Thoracic aorta (tissue), 2 donors: ENCODE measurements at regions not wholly inside any gene's neighbourhood (a gene's known extent, or its start where the extent isn't known, plus 50 kb on each side); places are given as distances from the start of the nearest gene placed in this dataset.

ENCODE experiments used
- ATAC-seq: fragments of 150-250 bp; one replicate; pipeline ENCODE4 v1.8.0; 2017; ENCODE audit warnings: low read depth; ENCODE audit not compliant: insufficient number of reproducible peaks, low FRiP score
- DNase-seq: peaks from one replicate; pipeline ENCODE4 v3.0.0-alpha.2; 2020; ENCODE audit warnings: low spot score
- H3K27ac ChIP-seq, 2 donors: fragments of 200-600 bp; sonication (generic); 1 replicate in 1 of 2; 2 replicates in 1 of 2; pipeline ENCODE4 v1.5.1; 2016; ENCODE audit warnings: mild to moderate bottlenecking in 2 of 2, moderate library complexity in 2 of 2
- H3K27me3 ChIP-seq: fragments of 200-600 bp; sonication (generic); replicated peaks from 2 replicates; pipeline ENCODE4 v1.6.0; 2016; ENCODE audit warnings: mild to moderate bottlenecking; ENCODE audit not compliant: insufficient read depth
- H3K36me3 ChIP-seq: fragments of 200-600 bp; sonication (generic); one replicate; pipeline ENCODE4 v1.5.1; 2016
- H3K4me1 ChIP-seq, 2 donors: fragments of 200-600 bp; sonication (generic); 1 replicate in 1 of 2; 2 replicates in 1 of 2; pipeline versions ENCODE4 v1.5.1 to v1.6.0; 2016; ENCODE audit warnings: low read depth in 2 of 2, mild to moderate bottlenecking in 1 of 2; ENCODE audit not compliant: control insufficient read depth in 1 of 2
- H3K4me3 ChIP-seq: fragments of 200-600 bp; sonication (generic); 2 replicates; pipeline ENCODE4 v1.5.1; 2016; ENCODE audit warnings: mild to moderate bottlenecking
- H3K9me3 ChIP-seq: fragments of 200-600 bp; sonication (generic); 2 replicates; pipeline ENCODE4 v1.5.1; 2016
- CTCF ChIP-seq: fragments of 200-600 bp; sonication (generic); IDR thresholded peaks from one replicate; pipeline ENCODE4 v1.5.1; 2019; ENCODE audit warnings: antibody characterized with exemption

GRCh38 chr3:73120710-73121109, 59.3 kb downstream of the EBLN2 start:
- no peaks in the 10 kb centered on the region for H3K27me3 ChIP-seq
- no peak for DNase-seq
- no peak overlapping the region for H3K4me3 ChIP-seq
- H3K4me1 ChIP-seq = peaks cover 0 to 3% of the 10 kb centered on the region in 2 donors
- H3K36me3 ChIP-seq = no peaks in the 10 kb centered on the region
- TF ChIP-seq CTCF = no peak
- H3K27ac ChIP-seq = no peak overlapping the region
- no peaks in the 10 kb centered on the region for H3K9me3 ChIP-seq
- no peak for ATAC-seq

GRCh38 chr3:73121669-73122331, 60.3 kb downstream of the EBLN2 start:
- Histone ChIP-seq H3K27me3 (no peaks in the 10 kb centered on the region), H3K9me3 (no peaks in the 10 kb centered on the region), H3K27ac (no peak overlapping the region), H3K4me1 (no peaks in the 10 kb centered on the region), H3K4me3 (no peak overlapping the region), H3K36me3 (no peaks in the 10 kb centered on the region)
- ATAC-seq (no peak), DNase-seq (no peak)
- no peak for TF ChIP-seq CTCF

GRCh38 chr3:73134034-73134433, 72.6 kb downstream of the EBLN2 start:
- TF ChIP-seq CTCF = no peak
- DNase-seq = no peak
- H3K9me3 ChIP-seq = peaks cover 8% of the 10 kb centered on the region

GRCh38 chr3:73136941-73137340, 75.5 kb downstream of the EBLN2 start:
- Histone ChIP-seq H3K4me3 (no peak overlapping the region), H3K27ac (no peak overlapping the region), H3K9me3 (peaks cover 8% of the 10 kb centered on the region), H3K27me3 (no peaks in the 10 kb centered on the region), H3K36me3 (no peaks in the 10 kb centered on the region), H3K4me1 (no peaks in the 10 kb centered on the region)
- no peak for ATAC-seq
- DNase-seq = no peak
- no peak for TF ChIP-seq CTCF

More at GRCh38 chr3:73134034-73134433, 72.6 kb downstream of the EBLN2 start:
- Histone ChIP-seq H3K36me3 (no peaks in the 10 kb centered on the region), H3K4me1 (no peaks in the 10 kb centered on the region), H3K27me3 (no peaks in the 10 kb centered on the region), H3K27ac (no peak overlapping the region), H3K4me3 (no peak overlapping the region)
- no peak for ATAC-seq

GRCh38 chr3:73137736-73138403, 76.4 kb downstream of the EBLN2 start:
- Histone ChIP-seq H3K9me3 (peaks cover 4% of the 10 kb centered on the region), H3K27ac (no peak overlapping the region), H3K4me1 (no peaks in the 10 kb centered on the region), H3K4me3 (no peak overlapping the region), H3K27me3 (no peaks in the 10 kb centered on the region), H3K36me3 (no peaks in the 10 kb centered on the region)
- no peak for ATAC-seq
- no peak for TF ChIP-seq CTCF
- DNase-seq = no peak
